ENCODE measurements at regions not wholly inside any gene's neighbourhood (a gene's known extent, or its start where the extent isn't known, plus 50 kb on each side); places are given as distances from the start of the nearest gene placed in this dataset.
A peak's percentile ranks its signal among the peaks of the same experiment; 100 is the strongest.

DNA sequence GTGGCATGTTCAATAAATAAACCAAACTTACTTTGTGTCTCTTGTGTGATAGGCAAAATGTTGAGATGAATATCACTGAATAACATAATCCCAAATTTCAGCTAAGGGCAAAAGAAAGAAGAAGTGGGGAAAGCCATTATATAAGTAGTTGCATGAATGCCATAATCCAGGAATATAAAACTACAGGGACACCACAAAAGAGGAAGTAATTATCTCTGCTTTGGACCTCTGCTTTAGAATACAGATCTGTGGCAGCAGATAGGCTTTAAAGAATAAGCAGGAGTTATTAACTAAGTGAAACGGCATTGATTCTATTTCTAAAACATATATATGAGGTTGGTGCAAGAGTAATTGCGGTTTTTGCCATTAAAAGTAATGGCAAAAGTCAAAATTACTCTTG is 288.5 kb upstream of the SNX7 start:
- no peak overlapping the region for H3K27ac ChIP-seq (ENCODE audit: low read depth in 1 of 2, low read length in 1 of 2)
- no peak for ATAC-seq (ENCODE audit: insufficient read depth, low FRiP score)
- no peak overlapping the region for H3K9ac ChIP-seq (ENCODE audit: insufficient read depth in 1 of 2, low read length in 2 of 2)
- peaks cover 0 to 9% (median 0%) of the 10 kb centered on the region in 5 donors for H3K4me1 ChIP-seq (ENCODE audit: control insufficient read depth in 5 of 5, insufficient read depth in 5 of 5, low read length in 5 of 5)
- TF ChIP-seq, protein P1, sequence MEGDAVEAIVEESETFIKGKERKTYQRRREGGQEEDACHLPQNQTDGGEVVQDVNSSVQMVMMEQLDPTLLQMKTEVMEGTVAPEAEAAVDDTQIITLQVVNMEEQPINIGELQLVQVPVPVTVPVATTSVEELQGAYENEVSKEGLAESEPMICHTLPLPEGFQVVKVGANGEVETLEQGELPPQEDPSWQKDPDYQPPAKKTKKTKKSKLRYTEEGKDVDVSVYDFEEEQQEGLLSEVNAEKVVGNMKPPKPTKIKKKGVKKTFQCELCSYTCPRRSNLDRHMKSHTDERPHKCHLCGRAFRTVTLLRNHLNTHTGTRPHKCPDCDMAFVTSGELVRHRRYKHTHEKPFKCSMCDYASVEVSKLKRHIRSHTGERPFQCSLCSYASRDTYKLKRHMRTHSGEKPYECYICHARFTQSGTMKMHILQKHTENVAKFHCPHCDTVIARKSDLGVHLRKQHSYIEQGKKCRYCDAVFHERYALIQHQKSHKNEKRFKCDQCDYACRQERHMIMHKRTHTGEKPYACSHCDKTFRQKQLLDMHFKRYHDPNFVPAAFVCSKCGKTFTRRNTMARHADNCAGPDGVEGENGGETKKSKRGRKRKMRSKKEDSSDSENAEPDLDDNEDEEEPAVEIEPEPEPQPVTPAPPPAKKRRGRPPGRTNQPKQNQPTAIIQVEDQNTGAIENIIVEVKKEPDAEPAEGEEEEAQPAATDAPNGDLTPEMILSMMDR (IDR thresholded peaks at IDR 0.05; ENCODE audit: control extremely low read depth, extremely low read depth): no peak
- no peaks in the 10 kb centered on the region for H3K9me3 ChIP-seq (ENCODE audit: control insufficient read depth in 4 of 4, insufficient read depth in 3 of 4, low read length in 3 of 4)
- peaks cover 0 to 3% (median 0%) of the 10 kb centered on the region in 3 donors for H3K27me3 ChIP-seq (ENCODE audit: control insufficient read depth in 3 of 3, insufficient read depth in 3 of 3, low read length in 2 of 3)
- WGBS, 2 donors: 76 to 80% methylated on average over 2 of the region's 2 CpGs
- no peak overlapping the region for H3K4me3 ChIP-seq
- no peaks in the 10 kb centered on the region for H3K36me3 ChIP-seq (ENCODE audit: control insufficient read depth in 4 of 4, insufficient read depth in 4 of 4, low read length in 4 of 4)
- no peak for DNase-seq

DNA sequence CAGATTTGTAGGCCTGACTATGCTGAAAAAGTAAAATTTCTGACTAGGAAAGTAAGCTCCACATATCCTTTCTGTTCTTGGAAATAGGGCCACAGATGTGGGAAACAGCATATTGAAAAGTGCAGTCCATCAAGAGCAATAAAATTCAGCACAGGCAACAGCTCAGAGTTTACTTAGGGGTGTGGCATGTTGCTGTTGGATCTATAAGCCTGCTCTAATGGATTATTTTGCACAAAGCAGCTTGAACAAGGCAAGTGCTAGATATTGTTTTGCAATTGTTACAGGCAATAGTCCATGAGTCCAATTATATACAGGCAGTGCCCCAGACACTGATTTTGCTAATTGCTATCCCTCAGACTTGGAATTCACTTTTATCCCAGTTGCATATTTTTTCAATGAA is 289.8 kb upstream of the SNX7 start:
- no peak for ATAC-seq (ENCODE audit: insufficient read depth, low FRiP score)
- H3K9ac ChIP-seq (ENCODE audit: insufficient read depth in 1 of 2, low read length in 2 of 2): no peak overlapping the region
- no peak overlapping the region for H3K4me3 ChIP-seq
- H3K27me3 ChIP-seq (ENCODE audit: control insufficient read depth in 3 of 3, insufficient read depth in 3 of 3, low read length in 2 of 3): no peaks in the 10 kb centered on the region
- no peak for DNase-seq
- TF ChIP-seq, protein P1 (IDR thresholded peaks at IDR 0.05; ENCODE audit: control extremely low read depth, extremely low read depth): no peak
- peaks cover 0 to 9% (median 0%) of the 10 kb centered on the region in 5 donors for H3K4me1 ChIP-seq (ENCODE audit: control insufficient read depth in 5 of 5, insufficient read depth in 5 of 5, low read length in 5 of 5)
- H3K9me3 ChIP-seq (ENCODE audit: control insufficient read depth in 4 of 4, insufficient read depth in 3 of 4, low read length in 3 of 4): no peaks in the 10 kb centered on the region
- H3K27ac ChIP-seq (ENCODE audit: low read depth in 1 of 2, low read length in 1 of 2): no peak overlapping the region
- H3K36me3 ChIP-seq (ENCODE audit: control insufficient read depth in 4 of 4, insufficient read depth in 4 of 4, low read length in 4 of 4): no peaks in the 10 kb centered on the region

DNA sequence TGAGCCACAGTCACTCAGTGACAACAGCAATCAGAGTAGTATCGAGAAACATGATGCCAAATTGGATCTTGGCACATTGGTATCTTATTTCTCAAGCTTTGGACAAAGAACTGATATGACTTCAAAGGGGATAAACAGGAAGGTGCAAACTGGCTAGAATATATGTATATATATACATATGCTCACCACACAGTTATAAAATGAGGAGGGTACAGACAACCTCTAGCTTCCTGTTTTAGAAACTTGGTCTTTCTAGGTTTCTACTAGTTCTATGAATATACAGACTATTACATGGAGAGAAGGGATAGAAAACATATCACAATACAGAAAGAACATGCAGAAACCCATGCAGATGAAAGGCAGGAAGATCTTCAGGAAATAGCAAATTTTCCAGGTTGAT is 292.1 kb upstream of the SNX7 start:
- ATAC-seq (ENCODE audit: insufficient read depth, low FRiP score) (no peak), DNase-seq (no peak)
- TF ChIP-seq, protein P1 (IDR thresholded peaks at IDR 0.05; ENCODE audit: control extremely low read depth, extremely low read depth): no peak
- Histone ChIP-seq H3K9me3 (ENCODE audit: control insufficient read depth in 4 of 4, insufficient read depth in 3 of 4, low read length in 3 of 4) (no peaks in the 10 kb centered on the region), H3K9ac (ENCODE audit: insufficient read depth in 1 of 2, low read length in 2 of 2) (no peak overlapping the region), H3K4me1 (ENCODE audit: control insufficient read depth in 5 of 5, insufficient read depth in 5 of 5, low read length in 5 of 5) (peaks cover 0 to 9% (median 0%) of the 10 kb centered on the region in 5 donors), H3K27me3 (ENCODE audit: control insufficient read depth in 3 of 3, insufficient read depth in 3 of 3, low read length in 2 of 3) (no peaks in the 10 kb centered on the region), H3K36me3 (ENCODE audit: control insufficient read depth in 4 of 4, insufficient read depth in 4 of 4, low read length in 4 of 4) (no peaks in the 10 kb centered on the region), H3K4me3 (no peak overlapping the region), H3K27ac (ENCODE audit: low read depth in 1 of 2, low read length in 1 of 2) (no peak overlapping the region)
- 46 to 53% methylated on average over 1 of the region's 1 CpG for WGBS, 2 donors

DNA sequence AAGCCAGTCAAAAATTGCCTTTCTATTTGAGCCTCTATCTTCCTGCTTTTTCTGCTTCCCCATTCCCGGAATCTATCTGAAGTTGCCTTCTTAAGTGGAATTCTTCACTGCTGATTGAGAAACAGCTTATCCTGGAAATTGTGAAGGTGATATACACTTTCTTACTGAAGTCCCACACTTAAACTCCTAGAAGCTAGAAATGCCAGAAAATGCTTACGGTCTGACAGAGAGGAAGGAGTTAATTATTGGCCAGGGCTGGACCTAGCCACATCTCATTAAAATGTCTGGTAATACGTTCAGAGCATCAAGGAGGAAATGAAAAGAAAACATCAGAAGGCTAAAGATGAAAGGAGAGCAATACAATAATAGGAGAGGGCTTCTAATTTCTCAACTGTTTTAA is 292.5 kb upstream of the SNX7 start:
- TF ChIP-seq, protein P1 (IDR thresholded peaks at IDR 0.05; ENCODE audit: control extremely low read depth, extremely low read depth): no peak
- H3K36me3 ChIP-seq (ENCODE audit: control insufficient read depth in 4 of 4, insufficient read depth in 4 of 4, low read length in 4 of 4): no peaks in the 10 kb centered on the region
- no peak overlapping the region for H3K27ac ChIP-seq (ENCODE audit: low read depth in 1 of 2, low read length in 1 of 2)
- no peak overlapping the region for H3K4me3 ChIP-seq
- peaks cover 0 to 9% (median 0%) of the 10 kb centered on the region in 5 donors for H3K4me1 ChIP-seq (ENCODE audit: control insufficient read depth in 5 of 5, insufficient read depth in 5 of 5, low read length in 5 of 5)
- no peaks in the 10 kb centered on the region for H3K9me3 ChIP-seq (ENCODE audit: control insufficient read depth in 4 of 4, insufficient read depth in 3 of 4, low read length in 3 of 4)
- H3K9ac ChIP-seq (ENCODE audit: insufficient read depth in 1 of 2, low read length in 2 of 2): peak overlapping the region in 1 of 2 donors; percentile 30
- 43 to 50% methylated on average over 3 of the region's 3 CpGs for WGBS, 2 donors
- DNase-seq: no peak
- ATAC-seq (ENCODE audit: insufficient read depth, low FRiP score): no peak
- H3K27me3 ChIP-seq (ENCODE audit: control insufficient read depth in 3 of 3, insufficient read depth in 3 of 3, low read length in 2 of 3): no peaks in the 10 kb centered on the region
